IMR-90 (cell line): ENCODE measurements at regions not wholly inside any gene's neighbourhood (a gene's known extent, or its start where the extent isn't known, plus 50 kb on each side); places are given as distances from the start of the nearest gene placed in this dataset.

Source experiments
- ATAC-seq: fragments of 200-7000 bp; cut with Tn5 transposase; 2 replicates; pipeline ENCODE4 v1.9.1; 2020; ENCODE audit warnings: low read depth, mild to moderate bottlenecking, moderate library complexity
- BruUV-seq: library from RNA; stranded (reverse); fragments of 400-500 nt; replicated peaks from 2 replicates; lab custom pipeline; 2021; lab: Mats Ljungman, UMichigan
- CTCF ChIA-PET: fragments of 300-600 bp; formaldehyde crosslinking; extraction: SDS; loops from one replicate; lab custom pipeline; 2021; ENCODE audit warnings: antibody characterized with exemption; lab: Yijun Ruan, JAX
- POLR2A ChIA-PET: fragments of 300-600 bp; sonication (Branson Sonifier 250); formaldehyde crosslinking; loops from one replicate; lab custom pipeline; 2022; ENCODE audit warnings: antibody characterized with exemption; ENCODE audit not compliant: unreplicated experiment; lab: Charles Lee
- DNase-seq: peaks from one replicate; pipeline ENCODE4 v3.0.0; 2013
- H2AFZ ChIP-seq: replicated peaks from 2 replicates; pipeline ENCODE3; 2013; ENCODE audit warnings: low read length, mild to moderate bottlenecking; ENCODE audit not compliant: poor library complexity
- H2AK5ac ChIP-seq: 2 replicates; pipeline ENCODE4 v1.6.1; 2013; ENCODE audit warnings: low read depth, low read length, inconsistent platforms
- H2AK9ac ChIP-seq: replicated peaks from 2 replicates; pipeline ENCODE3; 2013; ENCODE audit warnings: mild to moderate bottlenecking, low read depth, low read length, moderate library complexity; ENCODE audit not compliant: poor library complexity
- H2BK120ac ChIP-seq: 2 replicates; pipeline ENCODE4 v1.6.1; 2013; ENCODE audit warnings: low read depth, low read length, inconsistent platforms
- H2BK15ac ChIP-seq: 3 replicates; pipeline ENCODE4 v1.6.1; 2013; ENCODE audit warnings: low read depth, low read length, inconsistent platforms
- H2BK20ac ChIP-seq: 2 replicates; pipeline ENCODE4 v1.6.1; 2013; ENCODE audit warnings: low read depth, mild to moderate bottlenecking, inconsistent platforms, low read length, moderate library complexity
- H2BK5ac ChIP-seq: 2 replicates; pipeline ENCODE4 v1.6.1; 2013; ENCODE audit warnings: mild to moderate bottlenecking, low read depth, low read length, inconsistent platforms; ENCODE audit not compliant: poor library complexity, severe bottlenecking
- H3K14ac ChIP-seq: replicated peaks from 2 replicates; pipeline ENCODE4 v1.6.1; 2013; ENCODE audit warnings: low read depth, low read length, inconsistent platforms
- H3K18ac ChIP-seq: 2 replicates; pipeline ENCODE4 v1.6.1; 2013; ENCODE audit warnings: low read depth, low read length, control low read depth
- H3K23ac ChIP-seq: 2 replicates; pipeline ENCODE4 v1.6.1; 2013; ENCODE audit warnings: low read depth, low read length, inconsistent platforms
- H3K27ac ChIP-seq: 2 replicates; pipeline ENCODE4 v1.5.1; 2013; ENCODE audit warnings: mild to moderate bottlenecking, control low read depth, low read length; ENCODE audit not compliant: insufficient read depth
- H3K27me3 ChIP-seq: 2 replicates; pipeline ENCODE4 v1.6.1; 2013; ENCODE audit warnings: low read length; ENCODE audit not compliant: control insufficient read depth, insufficient read depth
- H3K36me3 ChIP-seq: 2 replicates; pipeline ENCODE4 v1.6.1; 2013; ENCODE audit warnings: low read length, mixed read lengths; ENCODE audit not compliant: control insufficient read depth, insufficient read depth
- H3K4ac ChIP-seq: 2 replicates; pipeline ENCODE4 v1.6.1; 2013; ENCODE audit warnings: low read depth, low read length, inconsistent platforms
- H3K4me1 ChIP-seq: 2 replicates; pipeline ENCODE4 v1.6.1; 2013; ENCODE audit warnings: low read length, mixed read lengths; ENCODE audit not compliant: control insufficient read depth, insufficient read depth
- H3K4me2 ChIP-seq: 2 replicates; pipeline ENCODE4 v1.6.1; 2013; ENCODE audit warnings: low read depth, mild to moderate bottlenecking, control low read depth, low read length, moderate library complexity
- H3K4me3 ChIP-seq: 2 replicates; pipeline ENCODE4 v1.5.1; 2013; ENCODE audit warnings: low read depth, mild to moderate bottlenecking, control low read depth, low read length, moderate library complexity; ENCODE audit not compliant: insufficient read depth
- H3K56ac ChIP-seq: 2 replicates; pipeline ENCODE4 v1.6.1; 2013; ENCODE audit warnings: low read length, inconsistent platforms; ENCODE audit not compliant: insufficient read depth; ENCODE audit errors: extremely low read depth
- H3K79me1 ChIP-seq, 2 experiments: 2 replicates each; pipeline ENCODE4 v1.6.1; 2013; ENCODE audit warnings: low read length in 2 of 2, inconsistent platforms in 1 of 2, low read depth in 1 of 2
- H3K9ac ChIP-seq: 2 replicates; pipeline ENCODE4 v1.6.1; 2013; ENCODE audit warnings: low read depth, low read length, control low read depth
- H3K9me1 ChIP-seq: 2 replicates; pipeline ENCODE4 v1.6.1; 2013; ENCODE audit warnings: low read length, inconsistent platforms; ENCODE audit not compliant: insufficient read depth
- H3K9me3 ChIP-seq: 2 replicates; pipeline ENCODE4 v1.6.1; 2013; ENCODE audit warnings: low read length; ENCODE audit not compliant: control insufficient read depth, insufficient read depth
- H4K20me1 ChIP-seq: 2 replicates; pipeline ENCODE4 v1.6.1; 2013; ENCODE audit warnings: low read length, inconsistent platforms; ENCODE audit not compliant: insufficient read depth
- H4K5ac ChIP-seq: 2 replicates; pipeline ENCODE4 v1.6.1; 2013; ENCODE audit warnings: mild to moderate bottlenecking, low read depth, low read length, control low read depth
- H4K8ac ChIP-seq, 2 experiments: 2 replicates each; pipeline ENCODE4 v1.6.1; 2013; ENCODE audit warnings: low read depth in 2 of 2, low read length in 2 of 2, control low read depth in 1 of 2, inconsistent platforms in 1 of 2
- H4K91ac ChIP-seq: 2 replicates; pipeline ENCODE4 v1.6.1; 2013; ENCODE audit warnings: low read depth, low read length, inconsistent platforms; ENCODE audit not compliant: insufficient read depth
- BHLHE40 ChIP-seq: fragments of 150-350 bp; IDR thresholded peaks from 2 replicates; pipeline ENCODE4 v1.6.1; 2016; ENCODE audit warnings: mild to moderate bottlenecking, low read depth, low read length
- CEBPB ChIP-seq: IDR thresholded peaks from 2 replicates; pipeline ENCODE4 v1.6.1; 2012; ENCODE audit warnings: low read depth, low read length, improper control_type of control experiment
- CHD1 ChIP-seq: IDR thresholded peaks from 2 replicates; pipeline ENCODE4 v1.6.1; 2012; ENCODE audit warnings: low read depth, low read length, improper control_type of control experiment
- ELK1 ChIP-seq: fragments of 150-350 bp; IDR thresholded peaks from 2 replicates; pipeline ENCODE4 v1.6.1; 2016; ENCODE audit warnings: low read depth, mild to moderate bottlenecking, low read length, moderate library complexity, borderline replicate concordance
- FOS ChIP-seq: fragments of 150-350 bp; IDR thresholded peaks from 2 replicates; pipeline ENCODE4 v1.6.1; 2016; ENCODE audit warnings: low read depth, low read length
- MAFK ChIP-seq: IDR thresholded peaks from 2 replicates; pipeline ENCODE4 v1.6.1; 2012; ENCODE audit warnings: low read depth, low read length, improper control_type of control experiment
- MAZ ChIP-seq: IDR thresholded peaks from 2 replicates; pipeline ENCODE4 v1.6.1; 2012; ENCODE audit warnings: low read depth, mild to moderate bottlenecking, low read length, improper control_type of control experiment, moderate library complexity, borderline replicate concordance
- MXI1 ChIP-seq: IDR thresholded peaks from 2 replicates; pipeline ENCODE4 v1.6.1; 2012; ENCODE audit warnings: low read depth, mild to moderate bottlenecking, low read length, moderate library complexity, borderline replicate concordance
- POLR2A ChIP-seq: IDR thresholded peaks from 2 replicates; pipeline ENCODE4 v1.6.1; 2012; ENCODE audit warnings: mild to moderate bottlenecking, low read depth, low read length
- RAD21 ChIP-seq: IDR thresholded peaks from 2 replicates; pipeline ENCODE4 v1.6.1; 2012; ENCODE audit warnings: low read length, improper control_type of control experiment
- RFX5 ChIP-seq: IDR thresholded peaks from 2 replicates; pipeline ENCODE4 v1.8.0; 2012; ENCODE audit warnings: low read depth, mild to moderate bottlenecking, low read length, moderate library complexity
- SMC3 ChIP-seq: fragments of 150-350 bp; IDR thresholded peaks from 2 replicates; pipeline ENCODE4 v1.6.1; 2016; ENCODE audit warnings: low read depth, mild to moderate bottlenecking, antibody characterized with exemption, low read length, moderate library complexity
- WGBS, 2 experiments: methylation state at CpG; one replicate each; pipeline versions ENCODE4 v1.1.5 to v1.1.7; 2013; ENCODE audit warnings: missing lambda C conversion rate in 2 of 2; ENCODE audit not compliant: insufficient read length in 1 of 2; ENCODE audit errors: extremely low coverage in 2 of 2; 5-methylcytosine and 5-hydroxymethylcytosine counted together
- dilution Hi-C: fragments of 300-500 bp; cut with HindIII; formaldehyde crosslinking; loops from one replicate; pipeline ENCODE4 v1.14.3; 2018; ENCODE audit warnings: low sequenced_read_pairs; ENCODE audit not compliant: unreplicated experiment
- in situ Hi-C: fragments of 300-500 bp; cut with MboI; formaldehyde crosslinking; loops from 3 replicates; pipeline ENCODE4 v1.14.3; 2019; ENCODE audit warnings: low sequenced_read_pairs, inconsistent platforms, mixed read lengths
- intact Hi-C: fragments of 100-400 bp; cut with micrococcal nuclease; formaldehyde crosslinking; loops from 2 replicates; pipeline ENCODE4 v1.10.0; 2022
- TF ChIP-seq, protein P1 (sequence below): conservative IDR thresholded peaks from 2 replicates; pipeline ENCODE4 v1.5.1; 2012; ENCODE audit warnings: mild to moderate bottlenecking, low read depth, low read length, improper control_type of control experiment
- TF ChIP-seq, protein P2 (sequence below): fragments of 150-350 bp; IDR thresholded peaks from 2 replicates; pipeline ENCODE4 v1.6.1; 2017; ENCODE audit warnings: mild to moderate bottlenecking, antibody characterized with exemption, low read length, low read depth

DNA sequence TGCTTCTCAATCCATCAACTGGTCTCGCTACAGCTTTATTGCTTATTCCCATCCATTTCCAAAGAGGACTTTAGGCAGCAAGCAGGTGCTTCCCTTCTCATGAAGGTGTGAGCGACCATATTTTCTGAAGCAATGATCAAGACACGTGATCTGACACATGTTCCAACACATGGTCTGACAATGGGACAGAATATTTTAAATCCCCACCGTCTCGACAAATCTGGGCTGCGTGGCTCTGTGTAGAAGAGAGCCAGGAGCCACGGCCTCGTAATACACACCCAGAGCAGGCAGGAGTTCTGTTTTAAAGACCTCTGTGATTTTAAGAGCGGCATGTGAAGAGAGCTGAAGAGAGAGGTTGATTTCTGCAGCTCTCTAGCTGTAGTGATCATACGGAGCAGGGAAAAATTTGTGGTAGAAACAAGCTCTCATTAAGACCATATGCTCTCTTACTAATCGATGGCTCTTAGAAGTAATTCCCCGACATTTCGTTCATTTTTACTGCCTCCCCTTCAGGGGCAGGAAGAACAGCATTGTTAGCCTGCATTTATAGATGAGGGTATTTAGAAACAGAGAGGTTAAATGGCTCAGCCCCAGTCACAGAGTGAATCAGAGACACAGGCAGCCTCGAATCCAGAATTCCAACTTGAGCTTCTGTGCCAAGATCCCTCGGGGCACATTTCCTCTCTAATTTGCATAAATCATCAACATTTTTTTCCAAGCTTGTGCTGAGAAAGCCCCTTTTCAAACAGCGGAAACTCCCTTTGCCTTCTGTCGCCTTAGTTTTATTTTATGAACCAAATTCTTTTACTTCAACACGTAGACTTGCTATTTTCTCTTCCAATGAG is 91.0 kb upstream of the BCOR start (continued):
- TF ChIP-seq POLR2A: no peak

DNA sequence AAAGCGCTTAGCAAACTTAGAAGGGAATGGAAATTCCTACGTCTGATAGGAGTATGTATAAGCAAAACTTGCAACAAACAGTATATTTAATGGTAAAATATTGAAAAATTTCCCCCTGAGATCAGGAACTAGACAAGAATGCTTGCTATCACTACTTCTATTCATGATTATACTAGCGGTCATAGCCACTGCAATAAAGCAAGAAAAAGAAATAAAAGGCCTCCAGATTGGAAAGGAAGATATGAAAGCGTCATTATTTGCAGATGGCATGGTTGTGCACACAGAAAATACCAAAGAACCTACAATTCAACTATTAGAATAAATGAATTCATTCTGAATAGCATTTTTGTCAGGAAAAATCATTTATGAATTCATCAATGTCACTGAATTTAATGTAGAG is 87.2 kb upstream of the BCOR start:
- Histone ChIP-seq H3K56ac (no peak overlapping the region), H3K4me2 (no peak overlapping the region), H3K79me1 (no peaks in the 10 kb centered on the region), H3K14ac (no peak overlapping the region), H4K20me1 (no peaks in the 10 kb centered on the region), H3K9me1 (no peaks in the 10 kb centered on the region), H3K18ac (no peak overlapping the region), H2AFZ (no peak overlapping the region), H3K36me3 (no peaks in the 10 kb centered on the region), H3K9ac (no peak overlapping the region), H2BK15ac (no peak overlapping the region), H2BK5ac (no peak overlapping the region), H2AK5ac (no peak overlapping the region), H3K4ac (no peak overlapping the region), H3K27me3 (peaks cover 5% of the 10 kb centered on the region), H2BK20ac (no peak overlapping the region), H4K5ac (no peak overlapping the region), H3K4me3 (no peak overlapping the region), H2BK120ac (no peak overlapping the region), H4K91ac (no peak overlapping the region), H2AK9ac (no peak overlapping the region), H3K9me3 (peaks cover 11% of the 10 kb centered on the region), H4K8ac (no peak overlapping the region), H3K4me1 (no peaks in the 10 kb centered on the region), H3K23ac (no peak overlapping the region), H3K27ac (no peak overlapping the region)
- POLR2A ChIA-PET: no interaction called here
- intact Hi-C loops (no loop called here), dilution Hi-C loops (no loop called here), in situ Hi-C loops (no loop called here)
- WGBS, 2 experiments: no CpG with 5 or more reads among the region's 4 CpGs
- DNase-seq (no peak), ATAC-seq (no peak)
- no TSS peak for BruUV-seq
- CTCF ChIA-PET: interaction anchor here (0.6 to 0.8 kb wide), 2 partner anchors 11 to 18 kb away, joined by 3 to 5 read pairs; no protein-coding TSS in a partner anchor
- no peak for TF ChIP-seq ELK1
- TF ChIP-seq MAFK: no peak
- no peak for TF ChIP-seq RAD21
- no peak for TF ChIP-seq CHD1
- no peak for TF ChIP-seq MXI1
- TF ChIP-seq, protein P1, sequence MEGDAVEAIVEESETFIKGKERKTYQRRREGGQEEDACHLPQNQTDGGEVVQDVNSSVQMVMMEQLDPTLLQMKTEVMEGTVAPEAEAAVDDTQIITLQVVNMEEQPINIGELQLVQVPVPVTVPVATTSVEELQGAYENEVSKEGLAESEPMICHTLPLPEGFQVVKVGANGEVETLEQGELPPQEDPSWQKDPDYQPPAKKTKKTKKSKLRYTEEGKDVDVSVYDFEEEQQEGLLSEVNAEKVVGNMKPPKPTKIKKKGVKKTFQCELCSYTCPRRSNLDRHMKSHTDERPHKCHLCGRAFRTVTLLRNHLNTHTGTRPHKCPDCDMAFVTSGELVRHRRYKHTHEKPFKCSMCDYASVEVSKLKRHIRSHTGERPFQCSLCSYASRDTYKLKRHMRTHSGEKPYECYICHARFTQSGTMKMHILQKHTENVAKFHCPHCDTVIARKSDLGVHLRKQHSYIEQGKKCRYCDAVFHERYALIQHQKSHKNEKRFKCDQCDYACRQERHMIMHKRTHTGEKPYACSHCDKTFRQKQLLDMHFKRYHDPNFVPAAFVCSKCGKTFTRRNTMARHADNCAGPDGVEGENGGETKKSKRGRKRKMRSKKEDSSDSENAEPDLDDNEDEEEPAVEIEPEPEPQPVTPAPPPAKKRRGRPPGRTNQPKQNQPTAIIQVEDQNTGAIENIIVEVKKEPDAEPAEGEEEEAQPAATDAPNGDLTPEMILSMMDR: no peak
- TF ChIP-seq CEBPB: no peak
- TF ChIP-seq RFX5: no peak
- TF ChIP-seq BHLHE40: no peak
- no peak for TF ChIP-seq FOS
- no peak for TF ChIP-seq MAZ
- no peak for TF ChIP-seq SMC3
- TF ChIP-seq, protein P2, sequence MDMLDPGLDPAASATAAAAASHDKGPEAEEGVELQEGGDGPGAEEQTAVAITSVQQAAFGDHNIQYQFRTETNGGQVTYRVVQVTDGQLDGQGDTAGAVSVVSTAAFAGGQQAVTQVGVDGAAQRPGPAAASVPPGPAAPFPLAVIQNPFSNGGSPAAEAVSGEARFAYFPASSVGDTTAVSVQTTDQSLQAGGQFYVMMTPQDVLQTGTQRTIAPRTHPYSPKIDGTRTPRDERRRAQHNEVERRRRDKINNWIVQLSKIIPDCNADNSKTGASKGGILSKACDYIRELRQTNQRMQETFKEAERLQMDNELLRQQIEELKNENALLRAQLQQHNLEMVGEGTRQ: no peak
